Stimulated activated naive B cell treated with anti-CD40 and anti-IgM and Interleukin-4, amounts not matched to agents 10 μg/mL and 1 μg/mL and 100 μg/mL, for 72 hours (primary cell): ENCODE measurements at regions not wholly inside any gene's neighbourhood (a gene's known extent, or its start where the extent isn't known, plus 50 kb on each side); places are given as distances from the start of the nearest gene placed in this dataset.
"Not testable (repeated sequence)": the region's sequence is repeated elsewhere in the genome, so short reads cannot be mapped to it uniquely, and the experiment has no call there.

Experiments used
- ATAC-seq, 2 donors: fragments of 150-1000 bp; cut with Tn5 transposase; replicated peaks; 2 replicates each; pipeline ENCODE4 v1.10.0; 2021; ENCODE audit warnings: moderate library complexity in 1 of 2
- DNase-seq: peaks from one replicate; pipeline ENCODE4 v3.0.0; 2021
- H3K27ac Mint-ChIP-seq: one replicate; pipeline ENCODE4 v1.8.0; 2022; ENCODE audit warnings: mild to moderate bottlenecking, mixed read lengths
- H3K27me3 Mint-ChIP-seq, 2 donors: one replicate each; pipeline ENCODE4 v1.8.0; 2022; ENCODE audit warnings: mixed read lengths in 2 of 2
- H3K36me3 Mint-ChIP-seq, 2 donors: one replicate each; pipeline ENCODE4 v1.8.0; 2022; ENCODE audit warnings: mixed read lengths in 2 of 2, mild to moderate bottlenecking in 1 of 2
- H3K4me1 Mint-ChIP-seq, 2 donors: one replicate each; pipeline ENCODE4 v1.8.0; 2022; ENCODE audit warnings: mixed read lengths in 2 of 2, mild to moderate bottlenecking in 1 of 2
- H3K4me3 Mint-ChIP-seq, 2 donors: one replicate each; pipeline ENCODE4 v1.8.0; 2022; ENCODE audit warnings: mild to moderate bottlenecking in 2 of 2, mixed read lengths in 2 of 2, moderate library complexity in 1 of 2
- H3K9me3 Mint-ChIP-seq, 2 donors: one replicate each; pipeline ENCODE4 v1.8.0; 2022; ENCODE audit warnings: mixed read lengths in 2 of 2, mild to moderate bottlenecking in 1 of 2

GRCh38 chr4:181834071-181834470 is 409.1 kb upstream of the TENM3 start:
- ATAC-seq = no peak
- no peaks in the 10 kb centered on the region for H3K36me3 Mint-ChIP-seq
- H3K4me3 Mint-ChIP-seq = no peak overlapping the region
- no peak overlapping the region for H3K27ac Mint-ChIP-seq
- no peak for DNase-seq
- no peaks in the 10 kb centered on the region for H3K9me3 Mint-ChIP-seq
- no peaks in the 10 kb centered on the region for H3K27me3 Mint-ChIP-seq
- no peaks in the 10 kb centered on the region for H3K4me1 Mint-ChIP-seq

- Mint-ChIP-seq H3K36me3 (no peaks in the 10 kb centered on the region), H3K9me3 (peaks cover under 1 to 2% of the 10 kb centered on the region in 2 donors), H3K4me3 (no peak overlapping the region), H3K4me1 (no peaks in the 10 kb centered on the region), H3K27ac (no peak overlapping the region), H3K27me3 (no peaks in the 10 kb centered on the region)
- ATAC-seq = no peak
- no peak for DNase-seq
Measured at GRCh38 chr4:181835348-181835747, 407.9 kb upstream of the TENM3 start.

- Mint-ChIP-seq H3K9me3 (peaks cover 4 to 5% of the 10 kb centered on the region in 2 donors), H3K36me3 (no peaks in the 10 kb centered on the region), H3K27ac (no peak overlapping the region), H3K4me3 (no peak overlapping the region), H3K27me3 (no peaks in the 10 kb centered on the region), H3K4me1 (no peaks in the 10 kb centered on the region)
- ATAC-seq (no peak), DNase-seq (no peak)
Measured at GRCh38 chr4:181838253-181838652, 404.9 kb upstream of the TENM3 start.

- not testable (repeated sequence) for H3K4me1 Mint-ChIP-seq, DNase-seq, H3K36me3 Mint-ChIP-seq, H3K4me3 Mint-ChIP-seq, ATAC-seq, H3K9me3 Mint-ChIP-seq, H3K27ac Mint-ChIP-seq, H3K27me3 Mint-ChIP-seq
Measured at GRCh38 chr4:181843797-181844196, 399.4 kb upstream of the TENM3 start.

GRCh38 chr4:181845617-181846016 is 397.6 kb upstream of the TENM3 start:
- DNase-seq (no peak), ATAC-seq (no peak)
- Mint-ChIP-seq H3K4me1 (no peaks in the 10 kb centered on the region), H3K36me3 (no peaks in the 10 kb centered on the region), H3K27me3 (no peaks in the 10 kb centered on the region), H3K4me3 (no peak overlapping the region), H3K9me3 (peaks cover 1 to 3% of the 10 kb centered on the region in 2 donors), H3K27ac (no peak overlapping the region)

- no peaks in the 10 kb centered on the region for H3K27me3 Mint-ChIP-seq
- H3K4me3 Mint-ChIP-seq = no peak overlapping the region
- H3K4me1 Mint-ChIP-seq = no peaks in the 10 kb centered on the region
- no peak overlapping the region for H3K27ac Mint-ChIP-seq
- ATAC-seq (no peak), DNase-seq (no peak)
- no peaks in the 10 kb centered on the region for H3K36me3 Mint-ChIP-seq
- peaks cover 0 to 3% of the 10 kb centered on the region in 2 donors for H3K9me3 Mint-ChIP-seq
Measured at GRCh38 chr4:181846934-181847333, 396.3 kb upstream of the TENM3 start.

- H3K4me3 Mint-ChIP-seq = no peak overlapping the region
- peaks cover 0 to 3% of the 10 kb centered on the region in 2 donors for H3K9me3 Mint-ChIP-seq
- H3K27me3 Mint-ChIP-seq = no peaks in the 10 kb centered on the region
- no peaks in the 10 kb centered on the region for H3K4me1 Mint-ChIP-seq
- H3K36me3 Mint-ChIP-seq = no peaks in the 10 kb centered on the region
- no peak for ATAC-seq
- DNase-seq = no peak
- H3K27ac Mint-ChIP-seq = no peak overlapping the region
Measured at GRCh38 chr4:181848357-181848756, 394.8 kb upstream of the TENM3 start.

- no peaks in the 10 kb centered on the region for H3K27me3 Mint-ChIP-seq
- H3K36me3 Mint-ChIP-seq = no peaks in the 10 kb centered on the region
- DNase-seq (no peak), ATAC-seq (no peak)
- no peak overlapping the region for H3K27ac Mint-ChIP-seq
- H3K4me1 Mint-ChIP-seq = no peaks in the 10 kb centered on the region
- H3K4me3 Mint-ChIP-seq = no peak overlapping the region
- peaks cover 0 to 2% of the 10 kb centered on the region in 2 donors for H3K9me3 Mint-ChIP-seq
Measured at GRCh38 chr4:181849472-181849871, 393.7 kb upstream of the TENM3 start.

- Mint-ChIP-seq H3K27ac (no peak overlapping the region), H3K27me3 (no peaks in the 10 kb centered on the region), H3K4me1 (no peaks in the 10 kb centered on the region), H3K9me3 (peaks cover 11 to 13% of the 10 kb centered on the region in 2 donors), H3K4me3 (no peak overlapping the region), H3K36me3 (no peaks in the 10 kb centered on the region)
- DNase-seq = no peak
- ATAC-seq = no peak
Measured at GRCh38 chr4:181853881-181854511, 389.2 kb upstream of the TENM3 start.

- peaks cover 10 to 13% of the 10 kb centered on the region in 2 donors for H3K9me3 Mint-ChIP-seq
- no peaks in the 10 kb centered on the region for H3K4me1 Mint-ChIP-seq
- H3K27ac Mint-ChIP-seq = no peak overlapping the region
- no peaks in the 10 kb centered on the region for H3K36me3 Mint-ChIP-seq
- ATAC-seq (no peak), DNase-seq (no peak)
- H3K4me3 Mint-ChIP-seq = no peak overlapping the region
- no peaks in the 10 kb centered on the region for H3K27me3 Mint-ChIP-seq
Measured at GRCh38 chr4:181855307-181855706, 387.9 kb upstream of the TENM3 start.

GRCh38 chr4:181857471-181857870 is 385.7 kb upstream of the TENM3 start:
- DNase-seq, H3K27ac Mint-ChIP-seq, ATAC-seq, H3K36me3 Mint-ChIP-seq, H3K4me3 Mint-ChIP-seq, H3K27me3 Mint-ChIP-seq, H3K4me1 Mint-ChIP-seq: not testable (repeated sequence)
- H3K9me3 Mint-ChIP-seq = peaks cover 10 to 13% of the 10 kb centered on the region in 2 donors

- Mint-ChIP-seq H3K27me3 (no peaks in the 10 kb centered on the region), H3K4me1 (no peaks in the 10 kb centered on the region), H3K27ac (no peak overlapping the region), H3K9me3 (peaks cover 10 to 13% of the 10 kb centered on the region in 2 donors), H3K4me3 (no peak overlapping the region), H3K36me3 (no peaks in the 10 kb centered on the region)
- DNase-seq (no peak), ATAC-seq (no peak)
Measured at GRCh38 chr4:181858741-181859140, 384.5 kb upstream of the TENM3 start.

- Mint-ChIP-seq H3K4me1 (no peaks in the 10 kb centered on the region), H3K27me3 (no peaks in the 10 kb centered on the region), H3K9me3 (peaks cover 10 to 13% of the 10 kb centered on the region in 2 donors), H3K27ac (no peak overlapping the region), H3K4me3 (no peak overlapping the region), H3K36me3 (no peaks in the 10 kb centered on the region)
- ATAC-seq (no peak), DNase-seq (no peak)
Measured at GRCh38 chr4:181859439-181859838, 383.8 kb upstream of the TENM3 start.

- Mint-ChIP-seq H3K4me3 (no peak overlapping the region), H3K4me1 (no peaks in the 10 kb centered on the region), H3K27ac (no peak overlapping the region), H3K36me3 (no peaks in the 10 kb centered on the region), H3K27me3 (no peaks in the 10 kb centered on the region), H3K9me3 (peaks cover 10 to 13% of the 10 kb centered on the region in 2 donors)
- ATAC-seq (no peak), DNase-seq (no peak)
Measured at GRCh38 chr4:181860157-181860556, 383.0 kb upstream of the TENM3 start.

- H3K27ac Mint-ChIP-seq = no peak overlapping the region
- ATAC-seq (no peak), DNase-seq (no peak)
- H3K36me3 Mint-ChIP-seq = no peaks in the 10 kb centered on the region
- H3K27me3 Mint-ChIP-seq = no peaks in the 10 kb centered on the region
- H3K4me3 Mint-ChIP-seq = no peak overlapping the region
- H3K4me1 Mint-ChIP-seq = no peaks in the 10 kb centered on the region
- H3K9me3 Mint-ChIP-seq = peaks cover 8 to 10% of the 10 kb centered on the region in 2 donors
Measured at GRCh38 chr4:181860668-181861067, 382.5 kb upstream of the TENM3 start.

- Mint-ChIP-seq H3K27ac (no peak overlapping the region), H3K4me3 (no peak overlapping the region), H3K9me3 (no peaks in the 10 kb centered on the region), H3K36me3 (no peaks in the 10 kb centered on the region), H3K27me3 (no peaks in the 10 kb centered on the region), H3K4me1 (no peaks in the 10 kb centered on the region)
- no peak for ATAC-seq
- DNase-seq = no peak
Measured at GRCh38 chr4:181863856-181864255, 379.3 kb upstream of the TENM3 start.
